GM12872 (cell line): ENCODE measurements at regions not wholly inside any gene's neighbourhood (a gene's known extent, or its start where the extent isn't known, plus 50 kb on each side); places are given as distances from the start of the nearest gene placed in this dataset.

Experiments
- CTCF ChIP-seq: IDR thresholded peaks from 3 replicates; pipeline ENCODE4 v1.5.1; 2011; ENCODE audit warnings: low read depth, mild to moderate bottlenecking, low read length, moderate library complexity; ENCODE audit not compliant: insufficient read depth

GRCh38 chr14:23894362-23895052, 59.1 kb upstream of the DHRS4 start:
- TF ChIP-seq CTCF, result no peak

- TF ChIP-seq CTCF, result no peak
Observed at GRCh38 chr14:23895053-23895419, 58.5 kb upstream of the DHRS4 start.

GRCh38 chr14:23895480-23895879, 58.1 kb upstream of the DHRS4 start:
- TF ChIP-seq CTCF, result 0 out of 3 replicates have a peak, but pooled peaks have one; percentile 12

- TF ChIP-seq CTCF, result no peak
Observed at GRCh38 chr14:23896609-23897153, 56.9 kb upstream of the DHRS4 start.

GRCh38 chr14:23899788-23900187, 53.8 kb upstream of the DHRS4 start:
- TF ChIP-seq CTCF, result no peak

GRCh38 chr14:23903442-23903841, 50.1 kb upstream of the DHRS4 start:
- no peak for TF ChIP-seq CTCF
